GM12873 (cell line): ENCODE measurements at regions not wholly inside any gene's neighbourhood (a gene's known extent, or its start where the extent isn't known, plus 50 kb on each side); places are given as distances from the start of the nearest gene placed in this dataset.

ENCODE experiments used
- CTCF ChIP-seq: IDR thresholded peaks from 2 replicates; pipeline ENCODE4 v1.5.1; 2012; ENCODE audit warnings: low read depth, mild to moderate bottlenecking, moderate library complexity, low read length, control low read depth; ENCODE audit not compliant: insufficient read depth; ENCODE audit errors: missing control alignments

GRCh38 chr6:15898693-15899092, 230.2 kb upstream of the MYLIP start:
- no peak for TF ChIP-seq CTCF

GRCh38 chr6:15897063-15897876, 231.6 kb upstream of the MYLIP start:
- TF ChIP-seq CTCF, result no peak

GRCh38 chr6:15894973-15895725, 232.3 kb upstream of the DTNBP1 start:
- TF ChIP-seq CTCF, result no peak

- peak; percentile 65 for TF ChIP-seq CTCF
These were observed 230.9 kb upstream of the DTNBP1 start for GRCh38 chr6:15893556-15894253.

GRCh38 chr6:15892369-15892768, 229.5 kb upstream of the DTNBP1 start:
- TF ChIP-seq CTCF, result no peak

- no peak for TF ChIP-seq CTCF
These were observed 226.3 kb upstream of the DTNBP1 start for GRCh38 chr6:15888798-15889772.
